A549 (cell line): ENCODE measurements at regions not wholly inside any gene's neighbourhood (a gene's known extent, or its start where the extent isn't known, plus 50 kb on each side); places are given as distances from the start of the nearest gene placed in this dataset.

Experiments used
- ATAC-seq, 2 experiments: fragments of 200-7000 bp in 1 of 2; fragments of >200 bp in 1 of 2; cut with Nextera tagmentation in 1 of 2; cut with Tn5 transposase in 1 of 2; 3 replicates each; pipeline versions ENCODE4 v1.8.0 to v1.9.1; 2018 to 2020; ENCODE audit warnings: mild to moderate bottlenecking in 1 of 2, moderate library complexity in 1 of 2
- CTCF ChIA-PET: fragments of 300-600 bp; sonication (Branson Sonifier 250); formaldehyde crosslinking; extraction: SDS; loops from one replicate; lab custom pipeline; 2021; ENCODE audit warnings: antibody characterized with exemption, inconsistent platforms; lab: Yijun Ruan, JAX
- POLR2A ChIA-PET: fragments of 350-600 bp; formaldehyde crosslinking; extraction: SDS; loops from one replicate; lab custom pipeline; 2021; ENCODE audit warnings: antibody characterized with exemption, inconsistent platforms; lab: Yijun Ruan, JAX
- DNase-seq, 2 experiments: peaks; one replicate each; pipeline versions ENCODE4 v3.0.0 to v3.0.0-alpha.2; 2011 to 2016; ENCODE audit warnings: low read depth in 1 of 2, low spot score in 1 of 2
- FAIRE-seq: peaks from 2 replicates; lab custom pipeline; 2011; peaks lifted over from hg19 to GRCh38; lab: Jason Lieb, UNC
- H3K27ac ChIP-seq, 2 experiments: fragments of >200 bp; sonication (Bioruptor Twin); formaldehyde crosslinking; 3 replicates each; pipeline ENCODE4 v1.5.1; 2016 to 2017
- H3K4me1 ChIP-seq: fragments of >200 bp; sonication (Bioruptor Twin); formaldehyde crosslinking; 3 replicates; pipeline ENCODE4 v1.6.1; 2016
- H3K4me2 ChIP-seq: fragments of >200 bp; sonication (Bioruptor Twin); formaldehyde crosslinking; 3 replicates; pipeline ENCODE4 v1.6.1; 2016
- H3K4me3 ChIP-seq: fragments of >200 bp; sonication (Bioruptor Twin); formaldehyde crosslinking; 3 replicates; pipeline ENCODE4 v1.5.1; 2016
- H3K9me3 ChIP-seq: fragments of >200 bp; sonication (Bioruptor Twin); formaldehyde crosslinking; 3 replicates; pipeline ENCODE4 v1.6.1; 2016
- BCL3 ChIP-seq: fragments of >200 bp; sonication (Bioruptor Twin); formaldehyde crosslinking; IDR thresholded peaks from 3 replicates; pipeline ENCODE4 v1.6.1; 2016
- CEBPB ChIP-seq, 2 experiments: fragments of >200 bp in 1 of 2; sonication (Bioruptor Twin) in 1 of 2; formaldehyde crosslinking in 1 of 2; IDR thresholded peaks; 2 replicates each; pipeline ENCODE4 v1.6.1; 2012 to 2016
- CHD4 ChIP-seq: fragments of 200-600 bp; sonication (generic); IDR thresholded peaks from 2 replicates; pipeline ENCODE4 v1.6.1; 2016; ENCODE audit warnings: antibody characterized with exemption, mild to moderate bottlenecking, borderline replicate concordance
- FOSL2 ChIP-seq, 2 experiments: fragments of 450-650 bp in 1 of 2; fragments of >200 bp in 1 of 2; sonication (Bioruptor Twin) in 1 of 2; formaldehyde crosslinking; IDR thresholded peaks; 2 replicates each; pipeline versions ENCODE4 v1.5.0 to v1.6.1; 2016 to 2020; ENCODE audit warnings: mild to moderate bottlenecking in 1 of 2, moderate library complexity in 1 of 2
- GATA3 ChIP-seq: IDR thresholded peaks from 2 replicates; pipeline ENCODE4 v1.6.1; 2012; ENCODE audit warnings: borderline replicate concordance
- JUNB ChIP-seq: fragments of >200 bp; sonication (Bioruptor Twin); formaldehyde crosslinking; IDR thresholded peaks from 2 replicates; pipeline ENCODE4 v1.6.1; 2016
- MAX ChIP-seq: IDR thresholded peaks from 2 replicates; pipeline ENCODE4 v1.6.1; 2012
- NR3C1 ChIP-seq: fragments of >200 bp; sonication (Bioruptor Twin); formaldehyde crosslinking; IDR thresholded peaks from 3 replicates; pipeline ENCODE4 v1.6.1; 2017
- PBX3 ChIP-seq: IDR thresholded peaks from 2 replicates; pipeline ENCODE4 v1.6.1; 2012
- REST ChIP-seq: fragments of 200-600 bp; sonication (generic); IDR thresholded peaks from 2 replicates; pipeline ENCODE4 v1.6.1; 2016; ENCODE audit warnings: antibody characterized with exemption, mild to moderate bottlenecking, moderate library complexity
- USF2 ChIP-seq: fragments of 450-650 bp; IDR thresholded peaks from 2 replicates; pipeline ENCODE4 v1.6.1; 2014; ENCODE audit warnings: antibody characterized with exemption
- WGBS: methylation state at CpG from one replicate; pipeline ENCODE4 v1.1.6; 2017; ENCODE audit errors: missing lambda C conversion rate; 5-methylcytosine and 5-hydroxymethylcytosine counted together

- Histone ChIP-seq H3K4me1 (peaks cover 15% of the 10 kb centered on the region; the same call in 2 of the 3 replicates), H3K27ac (peak overlapping the region; percentile 64 to 67), H3K9me3 (no peaks in the 10 kb centered on the region), H3K4me3 (no peak overlapping the region), H3K4me2 (peak overlapping the region; percentile 55)
- 63% methylated on average over 2 of the region's 2 CpGs for WGBS
- CTCF ChIA-PET, result interaction anchor here (0.7 kb wide), 1 partner anchor 21 kb away, joined by 3 read pairs; no protein-coding TSS in a partner anchor
- POLR2A ChIA-PET, result no interaction called here
- TF ChIP-seq CEBPB (IDR thresholded peaks at IDR 0.05), result peak; percentile 63 to 74; a peak in 3 of 4 replicates
- no peak for TF ChIP-seq MAX
- no peak for ATAC-seq
- no peak for FAIRE-seq
- DNase-seq, result no peak
These were observed 148.0 kb upstream of the MBNL1 start for GRCh38 chr3:152120601-152121269.

- 24% methylated on average over 1 of the region's 1 CpG for WGBS
These were observed 147.5 kb upstream of the MBNL1 start for GRCh38 chr3:152121270-152121636.

More at GRCh38 chr3:152121270-152121636, 147.5 kb upstream of the MBNL1 start:
- FAIRE-seq (peak; percentile 97), DNase-seq (peak in 1 of 2 experiments; percentile 23), ATAC-seq (peak; percentile 39 to 62; a peak in 4 of 6 replicates)
- ChIA-PET POLR2A (no interaction called here), CTCF (no interaction called here)
- H3K27ac ChIP-seq, result peak overlapping the region; percentile 64 to 67; a peak in 5 of 6 replicates
- no peak for TF ChIP-seq BCL3
- no peak for TF ChIP-seq CHD4
- peak; percentile 78 for TF ChIP-seq JUNB
- TF ChIP-seq REST, result no peak
- peak in 1 of 2 experiments; percentile 10; a peak in 2 of 4 replicates for TF ChIP-seq CEBPB (IDR thresholded peaks at IDR 0.05)
- peak; percentile 45; the same call in 1 of the 2 replicates for TF ChIP-seq GATA3
- TF ChIP-seq PBX3, result no peak
- TF ChIP-seq NR3C1, result no peak
- peak; percentile 75 for TF ChIP-seq FOSL2 (IDR thresholded peaks at IDR 0.05)
- peak; percentile 47; the same call in 1 of the 2 replicates for TF ChIP-seq FOSL2 (CRISPR knock-in tag; IDR thresholded peaks at IDR 0.05)
- TF ChIP-seq USF2, result no peak
- peaks cover 15% of the 10 kb centered on the region; the same call in 2 of the 3 replicates for H3K4me1 ChIP-seq
- H3K4me2 ChIP-seq, result peak overlapping the region; percentile 55
- no peaks in the 10 kb centered on the region for H3K9me3 ChIP-seq
- no peak overlapping the region for H3K4me3 ChIP-seq
